Stimulated activated effector memory CD8-positive, alpha-beta T cell treated with anti-CD3 and anti-CD28 coated beads, Interleukin-12 subunit alpha, Interleukin-12 subunit beta, amount 100 ng/mL, for 72 hours (primary cell): ENCODE measurements at regions not wholly inside any gene's neighbourhood (a gene's known extent, or its start where the extent isn't known, plus 50 kb on each side); places are given as distances from the start of the nearest gene placed in this dataset.
A peak's percentile ranks its signal among the peaks of the same experiment; 100 is the strongest.
"Not testable (repeated sequence)": the region's sequence is repeated elsewhere in the genome, so short reads cannot be mapped to it uniquely, and the experiment has no call there.

Source experiments
- ATAC-seq: fragments of 150-1000 bp; cut with Tn5 transposase; 2 replicates; pipeline ENCODE4 v1.10.0; 2021
- DNase-seq, 2 donors: peaks; one replicate each; pipeline ENCODE4 v3.0.0; 2021 to 2022; ENCODE audit warnings: low spot score in 2 of 2
- H3K27ac Mint-ChIP-seq: one replicate; pipeline ENCODE4 v1.8.0; 2022; ENCODE audit warnings: mild to moderate bottlenecking, mixed read lengths
- H3K36me3 Mint-ChIP-seq: one replicate; pipeline ENCODE4 v1.8.0; 2022; ENCODE audit warnings: mild to moderate bottlenecking, mixed read lengths
- H3K4me1 Mint-ChIP-seq: one replicate; pipeline ENCODE4 v1.8.0; 2022; ENCODE audit warnings: mixed read lengths
- H3K4me3 Mint-ChIP-seq: one replicate; pipeline ENCODE4 v1.8.0; 2022; ENCODE audit warnings: mild to moderate bottlenecking, mixed read lengths
- H3K9me3 Mint-ChIP-seq: one replicate; pipeline ENCODE4 v1.8.0; 2022; ENCODE audit warnings: mixed read lengths

DNA sequence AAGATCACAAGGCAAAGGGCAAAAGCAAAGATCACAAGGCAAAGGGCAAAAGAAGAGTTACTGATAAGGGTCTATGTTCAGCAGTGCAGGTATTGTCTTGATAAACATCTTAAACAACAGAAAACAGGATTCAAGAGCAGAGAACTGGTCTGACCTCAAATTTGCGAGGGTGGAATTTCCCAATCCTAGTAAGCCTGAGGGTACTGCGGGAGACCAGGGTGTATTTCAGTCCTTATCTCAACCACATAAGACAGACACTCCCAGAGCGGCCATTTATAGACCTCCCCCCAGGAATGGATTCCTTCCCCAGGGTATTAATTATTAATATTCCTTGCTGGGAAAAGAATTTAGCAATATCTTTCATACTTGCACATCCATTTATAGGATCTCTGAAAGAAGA is 575.3 kb upstream of the MAN1A1 start:
- peaks cover 41% of the 10 kb centered on the region for H3K9me3 Mint-ChIP-seq
- not testable (repeated sequence) for H3K4me1 Mint-ChIP-seq, H3K36me3 Mint-ChIP-seq, H3K4me3 Mint-ChIP-seq, DNase-seq, ATAC-seq, H3K27ac Mint-ChIP-seq

DNA sequence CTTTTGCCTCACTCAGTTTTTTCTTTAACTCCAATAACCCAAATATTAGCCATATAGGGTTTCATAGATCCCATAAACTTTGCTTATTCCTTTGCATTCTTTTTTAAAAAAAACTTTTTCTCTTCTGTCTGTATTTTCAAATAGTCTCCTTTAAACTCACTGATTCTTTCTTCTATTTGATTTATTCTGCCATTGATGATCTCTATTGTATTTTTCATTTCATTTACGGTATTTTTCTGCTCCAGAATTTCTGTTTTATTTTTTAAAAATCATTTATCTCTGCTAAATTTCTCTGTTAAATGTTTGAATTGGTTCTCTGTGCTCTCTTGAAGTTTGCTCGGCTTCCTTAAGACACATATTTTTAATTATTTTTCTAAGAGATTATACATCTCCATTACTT is 573.3 kb upstream of the MAN1A1 start:
- Mint-ChIP-seq H3K27ac (no peak overlapping the region), H3K36me3 (no peaks in the 10 kb centered on the region), H3K4me3 (no peak overlapping the region), H3K4me1 (no peaks in the 10 kb centered on the region), H3K9me3 (peaks cover 38% of the 10 kb centered on the region)
- ATAC-seq (no peak), DNase-seq (no peak)

- Mint-ChIP-seq H3K4me3 (no peak overlapping the region), H3K27ac (no peak overlapping the region), H3K36me3 (no peaks in the 10 kb centered on the region), H3K9me3 (peaks cover 35% of the 10 kb centered on the region), H3K4me1 (no peaks in the 10 kb centered on the region)
- ATAC-seq (no peak), DNase-seq (no peak)
Measured at GRCh38 chr6:119921491-119922010, 572.0 kb upstream of the MAN1A1 start.

DNA sequence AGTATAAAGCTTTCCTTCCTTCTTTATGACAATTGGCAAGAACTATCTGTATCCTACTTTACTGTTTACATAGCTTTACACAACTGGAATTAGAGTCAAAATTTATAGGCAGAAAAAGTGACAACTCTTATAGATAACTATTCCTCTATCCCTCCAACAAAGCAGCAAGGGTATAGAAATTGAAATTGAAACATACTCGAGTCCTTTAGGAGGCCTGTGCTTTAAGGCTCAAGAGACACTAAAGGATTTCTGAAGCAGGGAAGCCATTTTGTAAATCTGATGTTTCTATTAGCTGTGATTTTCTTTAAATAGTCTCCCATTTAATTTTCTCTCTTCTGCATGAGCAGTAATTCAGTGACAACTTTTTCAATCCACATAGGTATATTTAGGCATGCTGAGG is 567.6 kb upstream of the MAN1A1 start:
- Mint-ChIP-seq H3K4me3 (no peak overlapping the region), H3K4me1 (no peaks in the 10 kb centered on the region)
- no peak for ATAC-seq

DNA sequence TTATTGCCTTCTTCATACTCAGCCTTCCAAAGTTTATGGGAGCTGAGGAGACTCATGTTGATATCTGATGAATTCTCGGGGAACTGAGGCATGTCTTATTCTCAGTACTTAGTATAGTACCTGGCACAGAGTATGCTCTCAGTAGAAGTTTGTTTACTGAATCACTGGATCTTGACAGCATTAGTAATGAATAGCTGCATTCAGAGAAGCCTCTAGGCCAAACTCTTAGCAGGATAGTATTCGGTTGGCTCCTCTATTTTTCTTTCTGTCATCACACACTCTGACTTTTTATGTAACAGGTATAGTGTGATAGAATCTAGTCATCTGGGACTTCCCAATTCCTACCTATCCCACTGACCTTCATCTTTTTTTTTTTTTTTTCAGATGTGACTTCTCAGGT is 566.4 kb upstream of the MAN1A1 start:
- no peak overlapping the region for H3K4me3 Mint-ChIP-seq
- H3K9me3 Mint-ChIP-seq: no peaks in the 10 kb centered on the region
- DNase-seq (no peak), ATAC-seq (no peak)
- no peak overlapping the region for H3K27ac Mint-ChIP-seq
- no peaks in the 10 kb centered on the region for H3K36me3 Mint-ChIP-seq
- no peaks in the 10 kb centered on the region for H3K4me1 Mint-ChIP-seq

More for the DNA sequence above, 567.6 kb upstream of the MAN1A1 start:
- Mint-ChIP-seq H3K27ac (no peak overlapping the region), H3K36me3 (no peaks in the 10 kb centered on the region), H3K9me3 (peaks cover 10% of the 10 kb centered on the region)
- DNase-seq: no peak

GRCh38 chr6:119908157-119908556 is 558.6 kb upstream of the MAN1A1 start:
- Mint-ChIP-seq H3K4me1 (no peaks in the 10 kb centered on the region), H3K4me3 (no peak overlapping the region), H3K27ac (no peak overlapping the region), H3K9me3 (no peaks in the 10 kb centered on the region), H3K36me3 (no peaks in the 10 kb centered on the region)
- ATAC-seq (no peak), DNase-seq (no peak)

- Mint-ChIP-seq H3K27ac (no peak overlapping the region), H3K4me3 (no peak overlapping the region), H3K4me1 (no peaks in the 10 kb centered on the region), H3K9me3 (no peaks in the 10 kb centered on the region), H3K36me3 (no peaks in the 10 kb centered on the region)
- DNase-seq (no peak), ATAC-seq (no peak)
Measured at GRCh38 chr6:119902681-119903080, 553.1 kb upstream of the MAN1A1 start.

GRCh38 chr6:119896806-119897205 is 547.2 kb upstream of the MAN1A1 start:
- DNase-seq (no peak), ATAC-seq (no peak)
- Mint-ChIP-seq H3K9me3 (no peaks in the 10 kb centered on the region), H3K4me3 (no peak overlapping the region), H3K4me1 (no peaks in the 10 kb centered on the region), H3K36me3 (no peaks in the 10 kb centered on the region), H3K27ac (no peak overlapping the region)

GRCh38 chr6:119895626-119896025 is 546.1 kb upstream of the MAN1A1 start:
- no peak for DNase-seq
- Mint-ChIP-seq H3K9me3 (no peaks in the 10 kb centered on the region), H3K36me3 (no peaks in the 10 kb centered on the region), H3K4me1 (no peaks in the 10 kb centered on the region), H3K4me3 (no peak overlapping the region), H3K27ac (no peak overlapping the region)
- no peak for ATAC-seq

DNA sequence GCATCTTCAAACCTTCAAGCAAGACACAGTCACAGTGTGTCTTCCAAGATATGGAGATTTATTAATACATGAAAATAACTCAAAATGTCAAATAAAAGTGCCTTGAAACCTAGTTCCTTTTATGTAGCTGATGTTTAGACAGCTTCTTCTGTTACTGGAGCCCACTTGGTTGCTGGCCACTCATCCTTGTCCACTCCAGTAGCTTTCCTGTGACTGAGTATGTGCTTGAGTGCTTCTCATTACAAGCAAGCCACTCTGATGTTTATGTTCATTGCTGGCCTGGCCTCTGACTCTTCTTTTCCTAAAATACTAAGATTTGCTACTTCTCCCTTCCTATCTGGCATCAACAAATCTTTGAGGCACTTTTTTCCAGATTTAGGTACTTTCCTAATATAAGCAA is 545.2 kb upstream of the MAN1A1 start:
- ATAC-seq: no peak
- Mint-ChIP-seq H3K27ac (no peak overlapping the region), H3K4me3 (no peak overlapping the region), H3K4me1 (no peaks in the 10 kb centered on the region), H3K36me3 (no peaks in the 10 kb centered on the region), H3K9me3 (no peaks in the 10 kb centered on the region)
- DNase-seq: no peak

DNA sequence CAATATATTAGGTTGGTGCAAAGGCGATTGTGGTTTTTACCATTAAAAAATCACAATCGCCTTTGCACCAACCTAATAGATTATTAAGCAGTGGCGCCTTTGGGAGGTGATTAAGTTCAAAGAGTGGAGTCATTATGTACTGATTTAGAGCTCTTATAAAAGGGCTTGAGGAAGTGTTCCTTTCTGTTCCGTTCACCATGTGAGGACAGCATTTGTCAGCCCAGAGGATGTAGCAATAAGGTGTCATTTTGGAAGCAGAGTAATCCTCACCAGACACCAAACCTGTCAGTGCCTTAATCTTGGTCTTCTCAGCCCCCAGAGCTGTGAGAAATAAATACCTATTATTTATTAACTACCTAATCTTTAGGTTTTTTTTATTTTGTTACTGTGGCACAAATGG is 542.1 kb upstream of the MAN1A1 start:
- DNase-seq (no peak), ATAC-seq (no peak)
- H3K4me3 Mint-ChIP-seq: no peak overlapping the region
- H3K4me1 Mint-ChIP-seq: no peaks in the 10 kb centered on the region
- no peaks in the 10 kb centered on the region for H3K9me3 Mint-ChIP-seq
- H3K27ac Mint-ChIP-seq: no peak overlapping the region
- no peaks in the 10 kb centered on the region for H3K36me3 Mint-ChIP-seq

DNA sequence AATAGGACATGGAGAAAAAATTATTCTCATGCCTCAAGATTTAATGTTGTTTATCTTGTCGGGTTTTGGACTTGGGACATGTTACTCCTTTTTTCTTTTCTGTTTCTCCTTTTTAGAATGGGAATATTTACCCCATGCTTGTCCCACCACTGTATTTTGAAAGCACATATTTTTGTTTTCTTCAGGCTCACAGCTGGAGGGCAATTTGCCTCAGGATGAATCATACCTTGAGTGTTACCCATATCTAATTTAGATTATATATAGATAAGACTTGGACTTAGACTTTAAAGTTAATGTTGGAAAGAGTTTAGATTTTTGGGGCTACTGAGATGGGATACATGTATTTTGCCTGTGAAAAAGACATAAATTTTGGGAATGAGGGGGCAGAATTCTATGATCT is 541.6 kb upstream of the MAN1A1 start:
- Mint-ChIP-seq H3K9me3 (no peaks in the 10 kb centered on the region), H3K4me1 (no peaks in the 10 kb centered on the region), H3K4me3 (no peak overlapping the region), H3K27ac (no peak overlapping the region), H3K36me3 (no peaks in the 10 kb centered on the region)
- DNase-seq (no peak), ATAC-seq (no peak)

GRCh38 chr6:119890470-119890869 is 540.9 kb upstream of the MAN1A1 start:
- H3K4me3 Mint-ChIP-seq: no peak overlapping the region

GRCh38 chr6:119887666-119888065 is 538.1 kb upstream of the MAN1A1 start:
- no peak for ATAC-seq
- Mint-ChIP-seq H3K36me3 (no peaks in the 10 kb centered on the region), H3K4me1 (no peaks in the 10 kb centered on the region), H3K27ac (no peak overlapping the region), H3K9me3 (no peaks in the 10 kb centered on the region), H3K4me3 (no peak overlapping the region)
- no peak for DNase-seq

More at GRCh38 chr6:119890470-119890869, 540.9 kb upstream of the MAN1A1 start:
- Mint-ChIP-seq H3K36me3 (no peaks in the 10 kb centered on the region), H3K4me1 (no peaks in the 10 kb centered on the region), H3K27ac (no peak overlapping the region), H3K9me3 (no peaks in the 10 kb centered on the region)
- no peak for DNase-seq
- peak; percentile 63 for ATAC-seq

DNA sequence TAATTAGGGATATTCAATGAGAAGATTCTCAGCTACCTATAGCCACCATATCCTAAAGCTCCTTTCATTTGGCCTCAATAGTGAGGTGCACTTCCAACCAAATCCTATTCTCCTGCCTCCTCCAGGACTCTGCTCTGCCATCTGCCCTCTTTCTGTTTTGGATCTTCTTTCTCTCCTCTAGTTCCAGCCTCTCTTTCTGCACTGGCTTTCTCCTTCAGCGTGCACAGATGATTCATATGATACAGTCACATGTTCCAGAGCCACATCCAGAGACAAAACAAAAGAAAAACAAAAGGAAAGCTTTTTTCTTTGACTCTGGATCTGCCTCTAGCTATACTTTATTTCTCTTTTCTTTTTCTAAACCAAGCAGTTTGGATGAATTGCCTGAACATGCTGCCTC is 531.9 kb upstream of the MAN1A1 start:
- no peak overlapping the region for H3K27ac Mint-ChIP-seq
- H3K36me3 Mint-ChIP-seq: no peaks in the 10 kb centered on the region

DNA sequence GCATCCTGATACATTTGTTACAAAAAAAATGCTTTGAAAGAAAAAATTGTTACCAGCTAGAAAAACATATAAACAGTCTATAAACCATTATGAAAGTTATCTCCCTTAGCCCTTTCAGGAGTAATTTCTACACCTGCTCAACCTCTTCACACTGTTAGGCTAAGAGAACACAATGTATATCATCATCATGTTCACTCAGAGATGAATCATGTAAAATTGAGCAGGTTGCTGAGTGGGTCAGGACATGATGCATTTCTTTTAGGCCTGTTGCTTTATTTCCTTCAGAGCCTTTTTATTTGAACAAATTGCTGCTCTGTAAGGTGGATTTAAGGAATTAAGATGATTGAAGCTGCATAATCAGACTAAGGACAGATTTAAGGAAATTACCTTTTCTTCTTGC is 531.3 kb upstream of the MAN1A1 start:
- no peaks in the 10 kb centered on the region for H3K9me3 Mint-ChIP-seq
- H3K4me1 Mint-ChIP-seq: no peaks in the 10 kb centered on the region
- no peak overlapping the region for H3K4me3 Mint-ChIP-seq
- no peak for DNase-seq
- ATAC-seq: peak; percentile 53
- H3K36me3 Mint-ChIP-seq: no peaks in the 10 kb centered on the region
- H3K27ac Mint-ChIP-seq: no peak overlapping the region

More for the DNA sequence above, 531.9 kb upstream of the MAN1A1 start:
- Mint-ChIP-seq H3K4me1 (no peaks in the 10 kb centered on the region), H3K9me3 (no peaks in the 10 kb centered on the region), H3K4me3 (no peak overlapping the region)
- DNase-seq (no peak), ATAC-seq (no peak)

DNA sequence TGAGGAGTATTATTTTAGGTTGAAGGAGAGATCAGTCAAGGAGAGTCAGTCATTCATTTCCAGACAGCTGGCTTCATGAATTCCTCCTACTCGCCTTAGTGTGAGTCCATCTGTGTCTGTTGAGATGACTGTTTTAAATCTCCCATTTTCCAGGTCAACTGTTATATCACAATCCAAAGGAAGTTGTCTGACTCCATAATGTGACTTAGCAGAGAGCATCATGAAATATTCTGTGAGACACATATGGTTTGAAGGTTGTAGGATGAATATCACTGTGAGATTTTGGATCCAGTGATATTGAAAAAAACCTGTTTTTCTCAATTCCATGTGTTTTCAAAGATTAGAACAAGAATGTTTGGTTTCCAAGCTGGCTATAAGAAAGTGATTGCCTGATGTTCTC is 530.2 kb upstream of the MAN1A1 start:
- DNase-seq (no peak), ATAC-seq (no peak)
- H3K4me3 Mint-ChIP-seq: no peak overlapping the region
- no peaks in the 10 kb centered on the region for H3K36me3 Mint-ChIP-seq
- H3K4me1 Mint-ChIP-seq: no peaks in the 10 kb centered on the region
- H3K9me3 Mint-ChIP-seq: no peaks in the 10 kb centered on the region
- no peak overlapping the region for H3K27ac Mint-ChIP-seq
